ENCODE measurements at regions not wholly inside any gene's neighbourhood (a gene's known extent, or its start where the extent isn't known, plus 50 kb on each side); places are given as distances from the start of the nearest gene placed in this dataset.

- BruUV-seq (replicated peaks), result no TSS peak
- Histone ChIP-seq H3K36me3 (ENCODE audit: control insufficient read depth in 2 of 2, insufficient read depth in 2 of 2, low read length in 1 of 2) (no peaks in the 10 kb centered on the region), H3K4me2 (ENCODE audit: control insufficient read depth, insufficient read depth) (no peak overlapping the region), H3K27ac (ENCODE audit: control insufficient read depth, insufficient read depth) (no peak overlapping the region), H4K20me1 (ENCODE audit: control insufficient read depth, insufficient read depth) (no peaks in the 10 kb centered on the region), H3K4me1 (ENCODE audit: control insufficient read depth, insufficient read depth, low read length) (no peaks in the 10 kb centered on the region), H3K9me3 (replicated peaks; ENCODE audit: control insufficient read depth, insufficient read depth, low read length) (no peaks in the 10 kb centered on the region), H3K4me3 (no peak overlapping the region), H3K27me3 (replicated peaks in 1 of 2; ENCODE audit: control insufficient read depth in 2 of 2, insufficient read depth in 2 of 2, low read length in 1 of 2) (no peaks in the 10 kb centered on the region), H2AFZ (ENCODE audit: control insufficient read depth, low read depth, low read length) (no peak overlapping the region), H3K79me2 (ENCODE audit: control insufficient read depth, insufficient read depth, low read length) (no peaks in the 10 kb centered on the region), H3K9ac (ENCODE audit: control insufficient read depth, insufficient read depth, low read length) (no peak overlapping the region)
- ChIA-PET CTCF (interaction anchor here (0.8 kb wide), 1 partner anchor 152 kb away, joined by 3 read pairs; no protein-coding TSS in a partner anchor), POLR2A (no interaction called here), SMC1A (ENCODE audit: uncharacterized antibody, unreplicated experiment) (no interaction called here), RAD21 (ENCODE audit: unreplicated experiment) (no interaction called here)
- DNase-seq (ENCODE audit: low read depth, low spot score) (no peak), ATAC-seq (no peak), FAIRE-seq (no peak)
- in situ Hi-C loops (cut with MboI) (no loop called here), intact Hi-C loops (cut with micrococcal nuclease; ENCODE audit: unreplicated experiment) (no loop called here)
- TF ChIP-seq SPI1 (IDR thresholded peaks at IDR 0.05; ENCODE audit: borderline replicate concordance, insufficient read depth, low read depth, low read length) (no peak), PML (IDR thresholded peaks at IDR 0.05; ENCODE audit: low read length) (no peak), MTA3 (IDR thresholded peaks at IDR 0.05; ENCODE audit: borderline replicate concordance, low read length) (no peak), SMC3 (IDR thresholded peaks at IDR 0.05; ENCODE audit: borderline replicate concordance, low read length) (no peak), HCFC1 (IDR thresholded peaks at IDR 0.05; ENCODE audit: low read length) (no peak), BCL3 (IDR thresholded peaks at IDR 0.05; ENCODE audit: borderline replicate concordance, insufficient read depth, low read depth, low read length, poor library complexity, severe bottlenecking) (no peak), MYC (IDR thresholded peaks at IDR 0.05; ENCODE audit: insufficient read depth, insufficient read length, insufficient replicate concordance, low read length, severe bottlenecking) (no peak), POLR2AphosphoS5 (IDR thresholded peaks at IDR 0.05; ENCODE audit: low read length) (no peak), HDAC6 (IDR thresholded peaks at IDR 0.05; ENCODE audit: unreplicated experiment) (no peak), MTA2 (IDR thresholded peaks at IDR 0.05; ENCODE audit: low read depth) (no peak), SMARCA5 (IDR thresholded peaks at IDR 0.05) (no peak), NFYB (IDR thresholded peaks at IDR 0.05; ENCODE audit: insufficient read depth, low read depth, low read length) (no peak), EGR1 (IDR thresholded peaks at IDR 0.05; ENCODE audit: borderline replicate concordance in 1 of 2, low read depth in 2 of 2, low read length in 2 of 2) (no peak)
Measured at GRCh38 chrX:16284842-16285241, 117.6 kb downstream of the MAGEB17 start.

All from GM12878 (cell line).